ENCODE measurements at regions not wholly inside any gene's neighbourhood (a gene's known extent, or its start where the extent isn't known, plus 50 kb on each side); places are given as distances from the start of the nearest gene placed in this dataset.

- no peak overlapping the region for H3K4me3 ChIP-seq (ENCODE audit: low read depth, low read length)
- TF ChIP-seq CTCF (IDR thresholded peaks at IDR 0.05; ENCODE audit: low read depth, low read length, missing control alignments), result no peak
Observed at GRCh38 chr6:84464471-84464870, 237.0 kb upstream of the CEP162 start.

GRCh38 chr6:84462698-84463097 lies 235.3 kb upstream of the CEP162 start:
- peak; percentile 28 for DNase-seq (ENCODE audit: low read depth)
- no peak for TF ChIP-seq CTCF (IDR thresholded peaks at IDR 0.05; ENCODE audit: low read depth, low read length, missing control alignments)
- no peak overlapping the region for H3K4me3 ChIP-seq (ENCODE audit: low read depth, low read length)
- in situ Hi-C loops (cut with HindIII; ENCODE audit: low sequenced_read_pairs), result no loop called here

More at GRCh38 chr6:84464471-84464870, 237.0 kb upstream of the CEP162 start:
- in situ Hi-C loops (cut with HindIII; ENCODE audit: low sequenced_read_pairs), result no loop called here
- no peak for DNase-seq (ENCODE audit: low read depth)

GRCh38 chr6:84461461-84461860 lies 234.0 kb upstream of the CEP162 start:
- no peak overlapping the region for H3K4me3 ChIP-seq (ENCODE audit: low read depth, low read length)
- no peak for DNase-seq (ENCODE audit: low read depth)
- in situ Hi-C loops (cut with HindIII; ENCODE audit: low sequenced_read_pairs), result no loop called here
- no peak for TF ChIP-seq CTCF (IDR thresholded peaks at IDR 0.05; ENCODE audit: low read depth, low read length, missing control alignments)

- DNase-seq (ENCODE audit: low read depth), result no peak
- H3K4me3 ChIP-seq (ENCODE audit: low read depth, low read length), result no peak overlapping the region
- in situ Hi-C loops (cut with HindIII; ENCODE audit: low sequenced_read_pairs), result no loop called here
- TF ChIP-seq CTCF (IDR thresholded peaks at IDR 0.05; ENCODE audit: low read depth, low read length, missing control alignments), result no peak
Observed at GRCh38 chr6:84460491-84460890, 233.0 kb upstream of the CEP162 start.

- in situ Hi-C loops (cut with HindIII; ENCODE audit: low sequenced_read_pairs), result no loop called here
- DNase-seq (ENCODE audit: low read depth), result no peak
- no peak for TF ChIP-seq CTCF (IDR thresholded peaks at IDR 0.05; ENCODE audit: low read depth, low read length, missing control alignments)
- H3K4me3 ChIP-seq (ENCODE audit: low read depth, low read length), result no peak overlapping the region
Observed at GRCh38 chr6:84459401-84459800, 232.0 kb upstream of the CEP162 start.

GRCh38 chr6:84458271-84458670 lies 230.8 kb upstream of the CEP162 start:
- DNase-seq (ENCODE audit: low read depth), result no peak
- TF ChIP-seq CTCF (IDR thresholded peaks at IDR 0.05; ENCODE audit: low read depth, low read length, missing control alignments), result no peak
- in situ Hi-C loops (cut with HindIII; ENCODE audit: low sequenced_read_pairs), result no loop called here
- no peak overlapping the region for H3K4me3 ChIP-seq (ENCODE audit: low read depth, low read length)

GRCh38 chr6:84457276-84457675 lies 229.8 kb upstream of the CEP162 start:
- in situ Hi-C loops (cut with HindIII; ENCODE audit: low sequenced_read_pairs), result no loop called here
- DNase-seq (ENCODE audit: low read depth), result no peak
- no peak for TF ChIP-seq CTCF (IDR thresholded peaks at IDR 0.05; ENCODE audit: low read depth, low read length, missing control alignments)
- no peak overlapping the region for H3K4me3 ChIP-seq (ENCODE audit: low read depth, low read length)
